ENCODE measurements at regions not wholly inside any gene's neighbourhood (a gene's known extent, or its start where the extent isn't known, plus 50 kb on each side); places are given as distances from the start of the nearest gene placed in this dataset.
A peak's percentile ranks its signal among the peaks of the same experiment; 100 is the strongest.

DNA sequence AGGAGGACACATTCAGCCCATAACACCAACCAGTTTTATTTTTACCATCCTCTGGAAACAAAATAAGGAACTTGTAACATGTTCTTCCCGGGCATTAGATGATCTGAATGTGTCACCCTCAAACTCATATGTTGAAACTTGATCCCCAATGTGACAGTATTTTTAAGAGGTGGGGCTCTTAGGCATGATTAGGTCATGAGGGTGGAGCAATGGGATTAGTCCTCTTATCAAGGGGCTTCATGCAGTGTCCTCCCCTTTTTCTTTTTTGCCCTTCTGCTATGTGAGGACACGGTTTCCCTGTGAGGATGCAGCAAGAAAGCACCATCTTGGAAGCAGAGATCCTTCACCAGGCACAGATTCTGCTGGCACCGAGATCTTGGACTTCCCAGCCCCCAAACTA lies 401.5 kb upstream of the TRIB2 start:
- Mint-ChIP-seq H3K36me3 (no peaks in the 10 kb centered on the region), H3K4me3 (no peak overlapping the region), H3K27me3 (no peaks in the 10 kb centered on the region), H3K27ac (no peak overlapping the region), H3K4me1 (peaks cover 14 to 41% (median 23%) of the 10 kb centered on the region in 4 donors), H3K9me3 (no peaks in the 10 kb centered on the region)
- H3K4me1 ChIP-seq (ENCODE audit: control insufficient read depth, insufficient read depth, low read length, poor library complexity, severe bottlenecking), result peaks cover 14% of the 10 kb centered on the region
- no peaks in the 10 kb centered on the region for H3K27me3 ChIP-seq (ENCODE audit: control insufficient read depth, insufficient read depth, low read length)
- H3K9me3 ChIP-seq (ENCODE audit: control insufficient read depth in 2 of 2, low read length in 2 of 2), result no peaks in the 10 kb centered on the region
- no peak overlapping the region for H3K27ac ChIP-seq (ENCODE audit: insufficient read depth, low read length, poor library complexity, severe bottlenecking)
- no peak overlapping the region for H3K4me3 ChIP-seq (ENCODE audit: low read depth, low read length)
- DNase-seq (no peak), ATAC-seq (ENCODE audit: low read depth in 2 of 2) (no peak)
- H3K36me3 ChIP-seq (ENCODE audit: control insufficient read depth, insufficient read depth, low read length), result no peaks in the 10 kb centered on the region

DNA sequence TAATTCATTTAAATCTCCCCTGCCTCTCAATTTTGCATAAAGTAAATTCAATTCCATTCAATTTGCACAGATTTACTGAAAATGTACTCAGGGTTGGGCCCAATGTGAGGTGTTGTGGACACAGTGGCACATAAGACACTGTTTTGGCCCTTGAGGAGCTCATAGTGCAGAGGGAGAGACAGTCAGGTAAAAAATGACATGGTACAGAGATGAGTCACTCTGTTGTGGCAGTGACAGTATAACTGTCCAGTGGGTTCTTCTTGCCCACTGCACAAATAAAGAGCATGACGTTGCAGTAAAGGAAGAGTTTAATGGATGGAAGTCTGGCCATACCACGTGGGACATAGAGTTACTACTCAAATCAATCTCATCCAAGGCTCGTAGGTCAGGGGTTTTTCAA lies 400.3 kb upstream of the TRIB2 start:
- Mint-ChIP-seq H3K4me1 (peaks cover 1 to 28% (median 11%) of the 10 kb centered on the region in 4 donors), H3K36me3 (no peaks in the 10 kb centered on the region), H3K27ac (no peak overlapping the region), H3K9me3 (no peaks in the 10 kb centered on the region), H3K27me3 (no peaks in the 10 kb centered on the region), H3K4me3 (no peak overlapping the region)
- H3K9me3 ChIP-seq (ENCODE audit: control insufficient read depth in 2 of 2, low read length in 2 of 2), result no peaks in the 10 kb centered on the region
- DNase-seq (no peak), ATAC-seq (ENCODE audit: low read depth in 2 of 2) (no peak)
- no peaks in the 10 kb centered on the region for H3K27me3 ChIP-seq (ENCODE audit: control insufficient read depth, insufficient read depth, low read length)
- H3K4me3 ChIP-seq (ENCODE audit: low read depth, low read length), result no peak overlapping the region
- H3K36me3 ChIP-seq (ENCODE audit: control insufficient read depth, insufficient read depth, low read length), result no peaks in the 10 kb centered on the region
- no peak overlapping the region for H3K27ac ChIP-seq (ENCODE audit: insufficient read depth, low read length, poor library complexity, severe bottlenecking)
- H3K4me1 ChIP-seq (ENCODE audit: control insufficient read depth, insufficient read depth, low read length, poor library complexity, severe bottlenecking), result peaks cover 7% of the 10 kb centered on the region

DNA sequence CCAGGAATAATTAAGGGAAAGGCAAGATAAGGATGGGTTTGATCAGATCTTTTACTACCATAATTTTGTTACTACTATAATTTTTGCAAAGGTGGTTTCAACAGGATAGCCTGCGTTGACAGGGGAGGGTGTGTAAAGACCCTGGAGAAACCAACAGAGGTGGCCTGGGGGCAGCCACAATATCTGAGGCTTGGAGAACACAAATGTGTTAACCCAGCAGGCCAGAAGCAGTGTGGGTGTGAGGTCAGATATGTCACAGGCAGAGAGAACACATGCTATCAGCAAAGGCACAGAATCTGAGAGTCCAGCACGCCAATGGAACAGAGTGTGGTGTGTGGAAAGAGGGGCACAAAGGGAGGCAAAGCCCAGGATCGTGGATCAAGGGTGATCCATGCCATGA lies 399.4 kb upstream of the TRIB2 start:
- no peaks in the 10 kb centered on the region for H3K9me3 ChIP-seq (ENCODE audit: control insufficient read depth in 2 of 2, low read length in 2 of 2)
- Mint-ChIP-seq H3K36me3 (no peaks in the 10 kb centered on the region), H3K4me1 (peaks cover 0 to 22% (median 10%) of the 10 kb centered on the region in 4 donors), H3K9me3 (no peaks in the 10 kb centered on the region), H3K4me3 (no peak overlapping the region), H3K27ac (no peak overlapping the region), H3K27me3 (no peaks in the 10 kb centered on the region)
- no peak overlapping the region for H3K27ac ChIP-seq (ENCODE audit: insufficient read depth, low read length, poor library complexity, severe bottlenecking)
- H3K4me3 ChIP-seq (ENCODE audit: low read depth, low read length), result no peak overlapping the region
- ATAC-seq (ENCODE audit: low read depth in 2 of 2) (no peak), DNase-seq (no peak)
- no peaks in the 10 kb centered on the region for H3K36me3 ChIP-seq (ENCODE audit: control insufficient read depth, insufficient read depth, low read length)
- H3K27me3 ChIP-seq (ENCODE audit: control insufficient read depth, insufficient read depth, low read length), result no peaks in the 10 kb centered on the region
- peaks cover 7% of the 10 kb centered on the region for H3K4me1 ChIP-seq (ENCODE audit: control insufficient read depth, insufficient read depth, low read length, poor library complexity, severe bottlenecking)

- H3K9me3 Mint-ChIP-seq, result no peaks in the 10 kb centered on the region
- Histone ChIP-seq H3K9me3 (ENCODE audit: control insufficient read depth in 2 of 2, low read length in 2 of 2) (no peaks in the 10 kb centered on the region), H3K27ac (ENCODE audit: insufficient read depth, low read length, poor library complexity, severe bottlenecking) (no peak overlapping the region), H3K4me1 (ENCODE audit: control insufficient read depth, insufficient read depth, low read length, poor library complexity, severe bottlenecking) (peaks cover 7% of the 10 kb centered on the region), H3K4me3 (ENCODE audit: low read depth, low read length) (no peak overlapping the region), H3K36me3 (ENCODE audit: control insufficient read depth, insufficient read depth, low read length) (no peaks in the 10 kb centered on the region), H3K27me3 (ENCODE audit: control insufficient read depth, insufficient read depth, low read length) (no peaks in the 10 kb centered on the region)
- H3K36me3 Mint-ChIP-seq, result no peaks in the 10 kb centered on the region
- no peaks in the 10 kb centered on the region for H3K27me3 Mint-ChIP-seq
- no peak overlapping the region for H3K27ac Mint-ChIP-seq
- no peak overlapping the region for H3K4me3 Mint-ChIP-seq
- H3K4me1 Mint-ChIP-seq, result peaks cover 0 to 19% (median 6%) of the 10 kb centered on the region in 4 donors
- no peak for ATAC-seq (ENCODE audit: low read depth in 2 of 2)
- no peak for DNase-seq
Observed at GRCh38 chr2:12317814-12318426, 398.8 kb upstream of the TRIB2 start.

DNA sequence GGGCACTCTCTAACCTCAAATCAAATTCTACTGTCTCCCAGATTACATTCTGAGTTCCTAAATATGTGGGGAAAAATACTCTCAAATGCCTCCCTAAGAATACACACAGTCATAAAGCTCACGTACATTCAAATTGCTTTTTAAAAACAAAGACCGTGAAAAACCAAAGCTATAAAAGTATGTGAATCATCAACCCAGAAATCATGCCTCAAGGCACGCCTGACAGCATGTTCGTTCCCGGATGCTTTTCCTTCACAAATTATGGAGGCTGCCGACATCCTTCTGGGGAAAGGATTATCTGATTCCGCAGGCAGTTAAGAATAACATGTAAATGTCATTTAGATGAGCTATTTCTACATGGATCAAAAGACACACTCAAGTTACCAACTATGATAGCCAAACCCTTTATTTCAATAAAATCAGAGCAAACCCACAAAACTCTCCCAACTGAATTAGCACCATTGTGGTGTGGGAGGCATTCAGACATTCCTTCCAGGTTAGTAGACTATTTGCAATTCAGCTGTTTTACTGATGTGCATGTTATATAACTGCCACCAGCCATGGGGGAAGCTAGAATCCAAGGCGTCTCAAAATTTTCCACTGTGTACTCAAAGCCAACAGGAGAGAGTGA lies 398.2 kb upstream of the TRIB2 start:
- Histone ChIP-seq H3K4me1 (ENCODE audit: control insufficient read depth, insufficient read depth, low read length, poor library complexity, severe bottlenecking) (peaks cover 6% of the 10 kb centered on the region), H3K4me3 (ENCODE audit: low read depth, low read length) (no peak overlapping the region), H3K36me3 (ENCODE audit: control insufficient read depth, insufficient read depth, low read length) (no peaks in the 10 kb centered on the region), H3K9me3 (ENCODE audit: control insufficient read depth in 2 of 2, low read length in 2 of 2) (no peaks in the 10 kb centered on the region), H3K27ac (ENCODE audit: insufficient read depth, low read length, poor library complexity, severe bottlenecking) (no peak overlapping the region), H3K27me3 (ENCODE audit: control insufficient read depth, insufficient read depth, low read length) (no peaks in the 10 kb centered on the region)
- peaks cover 0 to 12% (median 3%) of the 10 kb centered on the region in 4 donors for H3K4me1 Mint-ChIP-seq
- H3K27ac Mint-ChIP-seq, result no peak overlapping the region
- DNase-seq, result no peak
- no peak overlapping the region for H3K4me3 Mint-ChIP-seq
- H3K9me3 Mint-ChIP-seq, result no peaks in the 10 kb centered on the region
- H3K36me3 Mint-ChIP-seq, result no peaks in the 10 kb centered on the region
- ATAC-seq (ENCODE audit: low read depth in 2 of 2), result no peak
- no peaks in the 10 kb centered on the region for H3K27me3 Mint-ChIP-seq

GRCh38 chr2:12320027-12320734 lies 396.6 kb upstream of the TRIB2 start:
- Mint-ChIP-seq H3K36me3 (no peaks in the 10 kb centered on the region), H3K9me3 (no peaks in the 10 kb centered on the region)
- ATAC-seq (ENCODE audit: low read depth in 2 of 2), result no peak

DNA sequence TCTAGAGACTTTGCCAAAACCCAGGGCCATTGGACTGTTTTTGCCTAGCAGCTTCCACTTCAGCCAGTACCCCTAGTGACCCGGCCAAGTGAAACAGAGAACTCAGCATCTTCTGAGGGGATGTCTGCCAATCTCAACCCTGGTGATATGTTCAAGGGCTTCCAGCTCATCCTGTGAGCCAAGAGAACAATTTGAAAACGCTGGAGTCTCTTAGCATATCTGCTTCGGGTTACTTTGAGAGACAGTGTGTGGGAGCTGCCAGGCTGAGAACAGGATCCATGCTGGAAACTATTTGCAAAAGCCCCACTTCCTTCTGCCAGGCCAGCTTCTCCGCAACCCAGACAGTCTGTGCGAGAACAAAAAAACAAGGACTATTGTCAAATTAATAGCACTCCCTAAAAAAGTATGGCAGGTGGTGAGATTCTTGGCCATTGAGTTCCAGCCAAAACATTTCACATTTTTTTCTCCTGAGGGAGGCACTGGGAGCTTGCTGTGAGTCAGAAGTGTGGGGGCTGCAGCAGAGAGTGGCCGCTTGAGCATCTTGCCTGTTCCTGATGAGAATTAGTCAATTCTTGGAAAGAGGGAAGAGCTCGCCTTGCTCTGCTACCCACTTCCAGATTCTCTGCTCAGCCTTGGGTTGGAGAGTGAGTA lies 395.6 kb upstream of the TRIB2 start:
- ATAC-seq (ENCODE audit: low read depth in 2 of 2) (no peak), DNase-seq (no peak)
- H3K9me3 Mint-ChIP-seq, result no peaks in the 10 kb centered on the region
- H3K4me3 ChIP-seq (ENCODE audit: low read depth, low read length), result no peak overlapping the region
- H3K36me3 ChIP-seq (ENCODE audit: control insufficient read depth, insufficient read depth, low read length), result no peaks in the 10 kb centered on the region
- no peaks in the 10 kb centered on the region for H3K36me3 Mint-ChIP-seq
- no peak overlapping the region for H3K4me3 Mint-ChIP-seq
- H3K27me3 ChIP-seq (ENCODE audit: control insufficient read depth, insufficient read depth, low read length), result no peaks in the 10 kb centered on the region
- peaks cover 0 to 5% (median 0%) of the 10 kb centered on the region in 4 donors for H3K4me1 Mint-ChIP-seq
- no peaks in the 10 kb centered on the region for H3K9me3 ChIP-seq (ENCODE audit: control insufficient read depth in 2 of 2, low read length in 2 of 2)
- H3K27ac ChIP-seq (ENCODE audit: insufficient read depth, low read length, poor library complexity, severe bottlenecking), result no peak overlapping the region
- H3K27me3 Mint-ChIP-seq, result no peaks in the 10 kb centered on the region
- H3K27ac Mint-ChIP-seq, result peak overlapping the region in 1 of 3 donors; percentile 16
- H3K4me1 ChIP-seq (ENCODE audit: control insufficient read depth, insufficient read depth, low read length, poor library complexity, severe bottlenecking), result no peaks in the 10 kb centered on the region

More at GRCh38 chr2:12320027-12320734, 396.6 kb upstream of the TRIB2 start:
- no peak overlapping the region for H3K27ac Mint-ChIP-seq
- Histone ChIP-seq H3K27ac (ENCODE audit: insufficient read depth, low read length, poor library complexity, severe bottlenecking) (no peak overlapping the region), H3K27me3 (ENCODE audit: control insufficient read depth, insufficient read depth, low read length) (no peaks in the 10 kb centered on the region), H3K9me3 (ENCODE audit: control insufficient read depth in 2 of 2, low read length in 2 of 2) (no peaks in the 10 kb centered on the region), H3K36me3 (ENCODE audit: control insufficient read depth, insufficient read depth, low read length) (no peaks in the 10 kb centered on the region), H3K4me1 (ENCODE audit: control insufficient read depth, insufficient read depth, low read length, poor library complexity, severe bottlenecking) (no peaks in the 10 kb centered on the region), H3K4me3 (ENCODE audit: low read depth, low read length) (no peak overlapping the region)
- H3K4me1 Mint-ChIP-seq, result no peaks in the 10 kb centered on the region
- H3K27me3 Mint-ChIP-seq, result no peaks in the 10 kb centered on the region
- H3K4me3 Mint-ChIP-seq, result no peak overlapping the region
- DNase-seq, result no peak

All from CD4-positive, CD25-positive, alpha-beta regulatory T cell (primary cell).